ENCODE measurements at regions not wholly inside any gene's neighbourhood (a gene's known extent, or its start where the extent isn't known, plus 50 kb on each side); places are given as distances from the start of the nearest gene placed in this dataset.

- Mint-ChIP-seq H3K36me3 (no peaks in the 10 kb centered on the region), H3K27me3 (no peaks in the 10 kb centered on the region), H3K4me1 (no peaks in the 10 kb centered on the region), H3K9me3 (peaks cover 12 to 20% (median 15%) of the 10 kb centered on the region in 3 donors), H3K27ac (no peak overlapping the region), H3K4me3 (no peak overlapping the region)
- POLR2A ChIA-PET: no interaction called here
- H3K36me3 ChIP-seq (ENCODE audit: control insufficient read depth in 2 of 2, extremely low read depth in 1 of 2, insufficient read depth in 1 of 2, low read length in 1 of 2): no peaks in the 10 kb centered on the region
- no CpG with 5 or more reads among the region's 5 CpGs for WGBS (ENCODE audit: insufficient coverage)
- no peaks in the 10 kb centered on the region for H3K4me1 ChIP-seq (ENCODE audit: control insufficient read depth in 1 of 2, extremely low read depth in 1 of 2, insufficient read depth in 2 of 2, low read length in 2 of 2)
- no peak overlapping the region for H3K4me3 ChIP-seq (ENCODE audit: control insufficient read depth in 1 of 2, extremely low read depth in 1 of 2, low read length in 1 of 2)
- CTCF ChIA-PET: no interaction called here
- DNase-seq (no peak), ATAC-seq (replicated peaks in 1 of 4) (no peak)
- no peak overlapping the region for H3K27ac ChIP-seq (ENCODE audit: low read length)
- H3K27me3 ChIP-seq (replicated peaks in 1 of 2; ENCODE audit: control insufficient read depth in 2 of 2, extremely low read depth in 1 of 2, insufficient read depth in 2 of 2, low read length in 1 of 2): no peaks in the 10 kb centered on the region
- peaks cover 2% of the 10 kb centered on the region for H3K9me3 ChIP-seq
Observed at GRCh38 chr3:83251490-83251889, 1490.0 kb upstream of the GBE1 start.

DNA sequence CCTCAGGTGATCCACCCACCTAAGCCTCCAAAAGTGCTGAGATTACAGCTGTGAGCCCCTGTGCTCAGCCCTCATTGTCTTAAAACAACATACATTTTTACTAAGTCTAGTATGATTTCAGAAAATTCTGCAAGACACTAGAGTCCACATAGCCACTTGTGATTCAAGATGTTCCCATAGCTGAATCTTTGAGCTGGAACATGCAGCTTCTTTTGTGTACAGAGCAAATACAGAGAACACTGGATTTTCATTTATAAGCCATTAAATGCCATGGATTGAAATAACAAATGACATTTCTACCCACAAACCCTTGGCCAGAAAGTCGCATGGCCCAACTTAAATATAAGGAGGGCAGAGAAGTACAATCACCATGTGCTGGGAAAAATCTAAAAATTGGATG, 1489.2 kb upstream of the GBE1 start:
- no peak for DNase-seq
- H3K36me3 ChIP-seq (ENCODE audit: control insufficient read depth in 2 of 2, extremely low read depth in 1 of 2, insufficient read depth in 1 of 2, low read length in 1 of 2): no peaks in the 10 kb centered on the region
- H3K27me3 ChIP-seq (replicated peaks in 1 of 2; ENCODE audit: control insufficient read depth in 2 of 2, extremely low read depth in 1 of 2, insufficient read depth in 2 of 2, low read length in 1 of 2): no peaks in the 10 kb centered on the region
- WGBS (ENCODE audit: insufficient coverage): no CpG with 5 or more reads among the region's 1 CpG
- Mint-ChIP-seq H3K27ac (no peak overlapping the region), H3K4me3 (no peak overlapping the region), H3K4me1 (no peaks in the 10 kb centered on the region), H3K27me3 (no peaks in the 10 kb centered on the region), H3K36me3 (no peaks in the 10 kb centered on the region), H3K9me3 (peaks cover 16 to 23% (median 20%) of the 10 kb centered on the region in 3 donors)
- no peaks in the 10 kb centered on the region for H3K4me1 ChIP-seq (ENCODE audit: control insufficient read depth in 1 of 2, extremely low read depth in 1 of 2, insufficient read depth in 2 of 2, low read length in 2 of 2)
- no peak for ATAC-seq (replicated peaks in 1 of 4)
- H3K27ac ChIP-seq (ENCODE audit: low read length): no peak overlapping the region
- peaks cover 2% of the 10 kb centered on the region for H3K9me3 ChIP-seq
- POLR2A ChIA-PET: no interaction called here
- H3K4me3 ChIP-seq (ENCODE audit: control insufficient read depth in 1 of 2, extremely low read depth in 1 of 2, low read length in 1 of 2): no peak overlapping the region
- CTCF ChIA-PET: no interaction called here

- Histone ChIP-seq H3K27ac (ENCODE audit: low read length) (no peak overlapping the region), H3K27me3 (replicated peaks in 1 of 2; ENCODE audit: control insufficient read depth in 2 of 2, extremely low read depth in 1 of 2, insufficient read depth in 2 of 2, low read length in 1 of 2) (no peaks in the 10 kb centered on the region), H3K9me3 (peaks cover 2% of the 10 kb centered on the region), H3K36me3 (ENCODE audit: control insufficient read depth in 2 of 2, extremely low read depth in 1 of 2, insufficient read depth in 1 of 2, low read length in 1 of 2) (no peaks in the 10 kb centered on the region), H3K4me3 (ENCODE audit: control insufficient read depth in 1 of 2, extremely low read depth in 1 of 2, low read length in 1 of 2) (no peak overlapping the region), H3K4me1 (ENCODE audit: control insufficient read depth in 1 of 2, extremely low read depth in 1 of 2, insufficient read depth in 2 of 2, low read length in 2 of 2) (no peaks in the 10 kb centered on the region)
- no peak for ATAC-seq (replicated peaks in 1 of 4)
- DNase-seq: no peak
- Mint-ChIP-seq H3K4me3 (no peak overlapping the region), H3K27ac (no peak overlapping the region), H3K9me3 (peaks cover 21 to 33% (median 27%) of the 10 kb centered on the region in 3 donors), H3K36me3 (no peaks in the 10 kb centered on the region), H3K4me1 (no peaks in the 10 kb centered on the region), H3K27me3 (no peaks in the 10 kb centered on the region)
- POLR2A ChIA-PET: no interaction called here
- CTCF ChIA-PET: no interaction called here
- no CpG with 5 or more reads among the region's 3 CpGs for WGBS (ENCODE audit: insufficient coverage)
Observed at GRCh38 chr3:83248454-83248853, 1487.0 kb upstream of the GBE1 start.

DNA sequence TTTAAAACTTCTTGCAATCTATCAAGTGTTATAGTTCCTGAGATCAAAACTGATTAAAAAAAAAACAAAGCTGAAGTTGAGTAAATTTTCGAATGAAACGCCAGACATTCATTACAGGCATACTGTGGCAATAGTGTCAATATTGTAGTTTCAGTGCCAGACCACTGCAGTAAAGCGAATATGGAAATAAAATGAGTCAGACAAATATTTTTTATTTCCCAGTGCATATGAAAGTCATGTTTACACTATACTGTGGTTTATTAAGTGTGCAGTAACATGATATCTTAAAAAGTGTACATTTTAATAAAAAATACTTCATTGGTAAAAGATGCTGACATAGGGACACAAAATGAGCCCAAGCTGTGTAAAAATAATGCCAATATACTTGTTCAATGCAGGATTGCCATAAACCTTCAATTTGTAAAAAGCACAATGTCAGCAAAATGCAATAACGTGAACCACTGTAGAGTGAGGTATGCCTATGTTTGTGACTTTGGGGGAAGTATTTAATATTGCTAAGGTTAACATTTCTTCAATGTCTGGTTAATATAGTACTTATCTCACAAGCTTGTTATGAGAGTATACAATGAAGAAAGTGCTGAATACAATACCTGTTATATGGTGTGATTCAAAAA, 1473.9 kb upstream of the GBE1 start:
- no peaks in the 10 kb centered on the region for H3K9me3 ChIP-seq
- Mint-ChIP-seq H3K4me3 (no peak overlapping the region), H3K4me1 (no peaks in the 10 kb centered on the region), H3K27ac (no peak overlapping the region), H3K9me3 (peaks cover 13 to 16% (median 14%) of the 10 kb centered on the region in 3 donors), H3K36me3 (no peaks in the 10 kb centered on the region), H3K27me3 (no peaks in the 10 kb centered on the region)
- no peaks in the 10 kb centered on the region for H3K36me3 ChIP-seq (ENCODE audit: control insufficient read depth in 2 of 2, extremely low read depth in 1 of 2, insufficient read depth in 1 of 2, low read length in 1 of 2)
- ATAC-seq (replicated peaks in 1 of 4) (no peak), DNase-seq (no peak)
- no peak overlapping the region for H3K4me3 ChIP-seq (ENCODE audit: control insufficient read depth in 1 of 2, extremely low read depth in 1 of 2, low read length in 1 of 2)
- WGBS (ENCODE audit: insufficient coverage): 20% methylated on average over 1 of the region's 4 CpGs
- no peak overlapping the region for H3K27ac ChIP-seq (ENCODE audit: low read length)
- POLR2A ChIA-PET: no interaction called here
- CTCF ChIA-PET: no interaction called here
- H3K27me3 ChIP-seq (replicated peaks in 1 of 2; ENCODE audit: control insufficient read depth in 2 of 2, extremely low read depth in 1 of 2, insufficient read depth in 2 of 2, low read length in 1 of 2): no peaks in the 10 kb centered on the region
- H3K4me1 ChIP-seq (ENCODE audit: control insufficient read depth in 1 of 2, extremely low read depth in 1 of 2, insufficient read depth in 2 of 2, low read length in 2 of 2): no peaks in the 10 kb centered on the region

DNA sequence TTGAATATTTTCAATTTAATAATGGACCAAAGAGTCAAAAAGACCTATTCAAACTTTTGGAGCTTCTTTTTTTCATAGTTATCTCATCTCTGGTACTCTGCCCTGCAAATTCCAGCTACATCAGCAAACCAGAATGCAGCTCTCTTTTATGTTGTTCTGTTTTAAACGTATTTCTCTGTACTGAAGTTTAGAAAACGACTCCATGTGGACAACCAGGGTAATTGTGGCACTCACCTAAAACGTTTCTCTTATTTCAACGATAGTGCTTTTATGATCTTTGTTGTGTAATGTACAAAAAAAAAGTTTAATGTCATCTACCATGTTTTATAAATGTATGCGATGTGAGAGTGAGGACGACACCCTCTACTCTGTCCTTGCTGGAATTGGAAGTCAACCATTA, 1472.3 kb upstream of the GBE1 start:
- Mint-ChIP-seq H3K4me3 (no peak overlapping the region), H3K4me1 (no peaks in the 10 kb centered on the region), H3K27me3 (no peaks in the 10 kb centered on the region), H3K27ac (no peak overlapping the region), H3K36me3 (no peaks in the 10 kb centered on the region), H3K9me3 (peaks cover 11 to 14% (median 13%) of the 10 kb centered on the region in 3 donors)
- POLR2A ChIA-PET: no interaction called here
- no peaks in the 10 kb centered on the region for H3K4me1 ChIP-seq (ENCODE audit: control insufficient read depth in 1 of 2, extremely low read depth in 1 of 2, insufficient read depth in 2 of 2, low read length in 2 of 2)
- DNase-seq (no peak), ATAC-seq (replicated peaks in 1 of 4) (no peak)
- CTCF ChIA-PET: no interaction called here
- no peaks in the 10 kb centered on the region for H3K9me3 ChIP-seq
- H3K27me3 ChIP-seq (replicated peaks in 1 of 2; ENCODE audit: control insufficient read depth in 2 of 2, extremely low read depth in 1 of 2, insufficient read depth in 2 of 2, low read length in 1 of 2): no peaks in the 10 kb centered on the region
- H3K36me3 ChIP-seq (ENCODE audit: control insufficient read depth in 2 of 2, extremely low read depth in 1 of 2, insufficient read depth in 1 of 2, low read length in 1 of 2): no peaks in the 10 kb centered on the region
- H3K4me3 ChIP-seq (ENCODE audit: control insufficient read depth in 1 of 2, extremely low read depth in 1 of 2, low read length in 1 of 2): no peak overlapping the region
- no peak overlapping the region for H3K27ac ChIP-seq (ENCODE audit: low read length)
- WGBS (ENCODE audit: insufficient coverage): 100% methylated on average over 1 of the region's 6 CpGs

- Mint-ChIP-seq H3K4me1 (no peaks in the 10 kb centered on the region), H3K4me3 (no peak overlapping the region), H3K36me3 (no peaks in the 10 kb centered on the region), H3K27me3 (no peaks in the 10 kb centered on the region), H3K9me3 (peaks cover 11 to 19% (median 15%) of the 10 kb centered on the region in 3 donors), H3K27ac (no peak overlapping the region)
- Histone ChIP-seq H3K9me3 (peaks cover 2% of the 10 kb centered on the region), H3K4me1 (ENCODE audit: control insufficient read depth in 1 of 2, extremely low read depth in 1 of 2, insufficient read depth in 2 of 2, low read length in 2 of 2) (no peaks in the 10 kb centered on the region), H3K27ac (ENCODE audit: low read length) (no peak overlapping the region), H3K4me3 (ENCODE audit: control insufficient read depth in 1 of 2, extremely low read depth in 1 of 2, low read length in 1 of 2) (no peak overlapping the region), H3K36me3 (ENCODE audit: control insufficient read depth in 2 of 2, extremely low read depth in 1 of 2, insufficient read depth in 1 of 2, low read length in 1 of 2) (no peaks in the 10 kb centered on the region), H3K27me3 (replicated peaks in 1 of 2; ENCODE audit: control insufficient read depth in 2 of 2, extremely low read depth in 1 of 2, insufficient read depth in 2 of 2, low read length in 1 of 2) (no peaks in the 10 kb centered on the region)
- DNase-seq (no peak), ATAC-seq (replicated peaks in 1 of 4) (no peak)
- WGBS (ENCODE audit: insufficient coverage): 50% methylated on average over 3 of the region's 3 CpGs
- CTCF ChIA-PET: no interaction called here
- POLR2A ChIA-PET: no interaction called here
Observed at GRCh38 chr3:83230841-83231240, 1469.4 kb upstream of the GBE1 start.

DNA sequence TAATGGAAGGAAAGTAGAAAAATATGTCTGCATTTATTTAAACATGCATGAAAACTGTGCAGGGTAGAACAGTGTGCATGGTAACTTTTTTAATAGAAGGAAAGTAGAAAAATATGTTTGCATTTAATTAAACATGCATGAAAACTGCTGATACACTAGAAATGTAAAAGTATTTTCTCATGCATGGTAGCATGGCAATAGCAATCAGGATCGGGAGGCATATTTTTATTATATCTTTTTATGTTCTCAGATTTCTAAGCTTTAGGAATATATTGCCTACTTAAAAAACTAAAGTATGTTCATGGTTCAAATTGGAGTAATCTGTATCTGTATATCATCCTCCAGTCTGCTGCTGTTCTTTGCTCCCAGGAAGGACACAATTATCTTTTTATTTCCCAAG, 1468.9 kb upstream of the GBE1 start:
- no peak overlapping the region for H3K27ac Mint-ChIP-seq
- no peak for ATAC-seq (replicated peaks in 1 of 4)
- H3K9me3 Mint-ChIP-seq: peaks cover 11 to 19% (median 15%) of the 10 kb centered on the region in 3 donors
- no peak for DNase-seq
- Histone ChIP-seq H3K4me1 (ENCODE audit: control insufficient read depth in 1 of 2, extremely low read depth in 1 of 2, insufficient read depth in 2 of 2, low read length in 2 of 2) (no peaks in the 10 kb centered on the region), H3K9me3 (peaks cover 2% of the 10 kb centered on the region), H3K4me3 (ENCODE audit: control insufficient read depth in 1 of 2, extremely low read depth in 1 of 2, low read length in 1 of 2) (no peak overlapping the region), H3K36me3 (ENCODE audit: control insufficient read depth in 2 of 2, extremely low read depth in 1 of 2, insufficient read depth in 1 of 2, low read length in 1 of 2) (no peaks in the 10 kb centered on the region), H3K27ac (ENCODE audit: low read length) (no peak overlapping the region), H3K27me3 (replicated peaks in 1 of 2; ENCODE audit: control insufficient read depth in 2 of 2, extremely low read depth in 1 of 2, insufficient read depth in 2 of 2, low read length in 1 of 2) (no peaks in the 10 kb centered on the region)
- H3K4me3 Mint-ChIP-seq: no peak overlapping the region
- no CpG with 5 or more reads among the region's 1 CpG for WGBS (ENCODE audit: insufficient coverage)
- H3K4me1 Mint-ChIP-seq: no peaks in the 10 kb centered on the region
- POLR2A ChIA-PET: no interaction called here
- CTCF ChIA-PET: no interaction called here
- no peaks in the 10 kb centered on the region for H3K36me3 Mint-ChIP-seq
- H3K27me3 Mint-ChIP-seq: no peaks in the 10 kb centered on the region
